ENCODE measurements at regions not wholly inside any gene's neighbourhood (a gene's known extent, or its start where the extent isn't known, plus 50 kb on each side); places are given as distances from the start of the nearest gene placed in this dataset.

DNA sequence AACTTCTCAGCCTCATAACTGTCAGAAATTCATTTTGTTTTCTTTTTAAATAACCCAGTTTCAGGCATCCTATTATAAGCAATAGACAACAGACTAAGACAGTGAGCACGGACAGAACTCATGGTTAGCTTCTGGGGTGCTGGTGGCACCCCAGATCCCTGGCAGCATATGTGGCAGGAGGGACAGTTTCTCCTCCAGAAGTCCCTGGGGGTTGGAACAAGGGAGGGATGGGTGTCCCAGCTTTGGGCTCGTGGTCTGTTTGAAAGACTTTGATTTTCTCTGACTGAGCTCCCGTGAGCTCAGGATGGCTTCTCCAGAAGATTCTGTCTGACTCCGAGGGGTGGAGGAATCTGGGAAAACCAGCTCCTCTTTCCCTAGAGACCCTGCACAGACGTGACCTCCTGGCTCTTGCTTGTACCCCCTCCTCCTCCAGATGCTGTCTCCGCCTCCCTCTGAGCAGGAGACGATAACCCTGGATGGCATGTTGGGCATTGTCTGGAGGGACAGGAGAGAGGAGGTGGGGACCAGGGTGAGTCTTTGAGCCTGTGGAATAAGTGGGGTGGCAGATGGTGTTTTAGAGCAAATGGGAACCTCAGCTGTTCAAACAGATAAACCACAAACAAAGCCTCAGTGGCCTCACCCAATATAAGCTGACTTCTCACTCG lies 421.1 kb downstream of the GLRX3 start:
- no peak for DNase-seq (ENCODE audit: low read depth, low spot score)

GRCh38 chr10:130558746-130559546 lies 422.8 kb downstream of the GLRX3 start:
- no peak for DNase-seq (ENCODE audit: low read depth, low spot score)

- DNase-seq (ENCODE audit: low read depth, low spot score): no peak
Observed at GRCh38 chr10:130559547-130559880, 423.3 kb downstream of the GLRX3 start.

DNA sequence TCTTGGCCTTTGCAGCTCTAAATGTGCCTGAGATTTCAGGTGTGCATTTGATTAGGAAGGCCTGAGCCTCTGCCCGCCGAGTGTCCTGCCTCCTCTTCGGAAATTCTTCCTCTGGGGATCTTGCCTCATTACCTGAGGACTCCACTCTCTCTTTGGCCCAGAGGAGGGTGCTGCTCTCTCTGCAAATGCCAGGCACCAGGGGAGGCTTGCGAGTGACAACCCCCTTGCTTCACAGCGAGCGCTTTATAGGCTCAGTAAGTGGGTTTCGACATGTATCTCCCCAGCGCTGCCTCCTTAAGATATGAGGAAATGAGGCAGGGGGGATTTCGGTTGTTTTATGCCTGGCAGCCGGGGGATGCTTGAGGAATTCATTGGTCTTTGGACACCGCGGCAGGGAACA lies 423.9 kb downstream of the GLRX3 start:
- DNase-seq (ENCODE audit: low read depth, low spot score): no peak

DNA sequence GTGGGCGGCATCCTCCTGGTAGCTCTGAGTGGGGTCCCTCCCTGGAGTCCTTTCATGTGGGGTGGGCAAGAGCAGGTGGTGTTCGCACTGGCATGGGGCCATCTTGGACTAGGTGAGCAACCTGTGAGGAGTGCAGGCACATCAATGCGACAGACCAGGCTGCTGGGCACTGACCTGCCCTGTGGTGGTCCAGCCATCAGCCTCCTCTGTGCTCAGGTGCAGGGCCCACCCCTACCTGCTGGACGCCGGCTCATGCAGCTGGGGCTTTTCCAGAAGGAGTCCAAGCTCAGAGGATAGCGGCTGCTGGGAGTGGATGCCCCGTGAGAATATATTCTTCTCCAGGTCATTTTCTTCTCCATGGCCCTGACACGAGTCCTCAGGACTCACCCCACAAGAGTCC lies 424.4 kb downstream of the GLRX3 start:
- DNase-seq (ENCODE audit: low read depth, low spot score): no peak

DNA sequence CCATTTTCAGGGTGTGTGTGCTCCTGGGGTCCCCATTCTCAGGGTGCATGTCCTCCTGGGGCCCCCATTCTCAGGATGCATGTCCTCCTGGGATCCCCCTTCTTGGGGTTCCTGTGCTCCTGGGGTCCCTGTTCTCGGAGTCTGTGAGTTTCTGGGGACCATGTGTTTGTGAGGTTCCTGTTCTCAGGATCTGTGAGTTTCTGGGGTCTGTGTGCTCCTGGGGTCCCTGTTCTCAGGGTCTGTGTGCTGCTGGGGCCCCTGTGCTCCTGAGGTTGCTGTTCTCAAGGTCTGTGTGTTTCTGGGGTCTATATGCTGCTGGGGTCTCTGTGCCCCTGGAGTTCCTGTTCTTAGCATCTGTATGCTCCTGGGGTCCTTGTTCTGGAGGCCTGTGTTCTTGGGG lies 425.5 kb downstream of the GLRX3 start:
- no peak for DNase-seq (ENCODE audit: low read depth, low spot score)

GRCh38 chr10:130567011-130567410 lies 430.8 kb downstream of the GLRX3 start:
- no peak for DNase-seq (ENCODE audit: low read depth, low spot score)

GRCh38 chr10:130567436-130567835 lies 431.2 kb downstream of the GLRX3 start:
- DNase-seq (ENCODE audit: low read depth, low spot score): no peak

GRCh38 chr10:130568246-130568645 lies 432.1 kb downstream of the GLRX3 start:
- no peak for DNase-seq (ENCODE audit: low read depth, low spot score)

GRCh38 chr10:130570074-130570473 lies 433.9 kb downstream of the GLRX3 start:
- DNase-seq (ENCODE audit: low read depth, low spot score): no peak

- DNase-seq (ENCODE audit: low read depth, low spot score): no peak
Observed at GRCh38 chr10:130571674-130572073, 435.5 kb downstream of the GLRX3 start.

DNA sequence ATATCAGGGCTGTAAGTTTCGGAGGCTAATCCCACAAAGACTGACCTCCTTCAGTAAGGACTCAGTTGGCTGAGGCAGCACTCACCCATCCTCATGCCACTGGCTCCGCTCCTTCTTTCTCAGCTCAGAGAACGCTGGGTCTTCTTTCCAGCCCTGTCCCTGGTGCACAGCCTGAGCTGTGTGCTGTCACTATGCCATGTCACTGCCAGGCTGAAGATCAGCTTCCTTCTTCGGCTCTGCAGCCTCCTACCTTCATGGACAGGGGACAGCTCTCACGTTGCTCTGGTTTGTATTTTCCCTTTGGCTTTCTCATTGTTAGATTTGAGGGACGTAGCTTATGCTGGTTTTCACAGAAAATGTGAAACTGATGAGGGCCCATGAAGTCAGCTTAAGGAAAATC lies 437.3 kb downstream of the GLRX3 start:
- no peak for DNase-seq (ENCODE audit: low read depth, low spot score)

GRCh38 chr10:130575756-130576285 lies 439.6 kb downstream of the GLRX3 start:
- no peak for DNase-seq (ENCODE audit: low read depth, low spot score)

- no peak for DNase-seq (ENCODE audit: low read depth, low spot score)
Observed at GRCh38 chr10:130576427-130576826, 440.2 kb downstream of the GLRX3 start.

DNA sequence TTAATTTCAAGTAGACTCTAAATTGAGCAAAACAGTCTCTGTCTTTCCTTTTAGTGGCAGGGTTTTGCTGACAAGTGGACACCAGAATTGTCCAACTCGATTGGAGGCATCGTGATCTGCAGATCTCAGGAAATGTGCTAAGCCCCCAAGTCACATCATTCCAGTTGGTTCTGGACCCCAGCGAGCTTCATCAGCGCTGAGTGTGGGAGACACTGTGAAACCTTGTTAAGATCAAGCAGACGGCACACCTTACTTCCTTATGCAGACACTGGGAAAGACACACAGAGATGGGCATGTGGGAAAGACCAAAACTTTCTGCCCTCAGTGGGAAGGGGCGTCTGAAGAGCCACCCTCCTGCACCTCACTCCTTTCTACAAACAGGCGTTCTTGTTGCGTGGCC lies 440.8 kb downstream of the GLRX3 start:
- DNase-seq (ENCODE audit: low read depth, low spot score): no peak

- DNase-seq (ENCODE audit: low read depth, low spot score): no peak
Observed at GRCh38 chr10:130578532-130579289, 442.5 kb downstream of the GLRX3 start.

GRCh38 chr10:130579913-130580312 lies 443.7 kb downstream of the GLRX3 start:
- DNase-seq (ENCODE audit: low read depth, low spot score): no peak

GRCh38 chr10:130580975-130581374 lies 444.8 kb downstream of the GLRX3 start:
- no peak for DNase-seq (ENCODE audit: low read depth, low spot score)

- no peak for DNase-seq (ENCODE audit: low read depth, low spot score)
Observed at GRCh38 chr10:130587718-130588117, 451.5 kb downstream of the GLRX3 start.

GRCh38 chr10:130606001-130606405 lies 469.8 kb downstream of the GLRX3 start:
- DNase-seq (ENCODE audit: low read depth, low spot score): no peak

GRCh38 chr10:130607366-130607765 lies 471.2 kb downstream of the GLRX3 start:
- DNase-seq (ENCODE audit: low read depth, low spot score): no peak

- no peak for DNase-seq (ENCODE audit: low read depth, low spot score)
Observed at GRCh38 chr10:130611239-130611638, 475.0 kb downstream of the GLRX3 start.

Measured in activated CD4-positive, CD25-positive, alpha-beta regulatory T cell treated with anti-CD3 and anti-CD28 coated beads, Interleukin-2, amount 50 U/mL, for 16 hours (primary cell).